ENCODE measurements at regions not wholly inside any gene's neighbourhood (a gene's known extent, or its start where the extent isn't known, plus 50 kb on each side); places are given as distances from the start of the nearest gene placed in this dataset.

DNA sequence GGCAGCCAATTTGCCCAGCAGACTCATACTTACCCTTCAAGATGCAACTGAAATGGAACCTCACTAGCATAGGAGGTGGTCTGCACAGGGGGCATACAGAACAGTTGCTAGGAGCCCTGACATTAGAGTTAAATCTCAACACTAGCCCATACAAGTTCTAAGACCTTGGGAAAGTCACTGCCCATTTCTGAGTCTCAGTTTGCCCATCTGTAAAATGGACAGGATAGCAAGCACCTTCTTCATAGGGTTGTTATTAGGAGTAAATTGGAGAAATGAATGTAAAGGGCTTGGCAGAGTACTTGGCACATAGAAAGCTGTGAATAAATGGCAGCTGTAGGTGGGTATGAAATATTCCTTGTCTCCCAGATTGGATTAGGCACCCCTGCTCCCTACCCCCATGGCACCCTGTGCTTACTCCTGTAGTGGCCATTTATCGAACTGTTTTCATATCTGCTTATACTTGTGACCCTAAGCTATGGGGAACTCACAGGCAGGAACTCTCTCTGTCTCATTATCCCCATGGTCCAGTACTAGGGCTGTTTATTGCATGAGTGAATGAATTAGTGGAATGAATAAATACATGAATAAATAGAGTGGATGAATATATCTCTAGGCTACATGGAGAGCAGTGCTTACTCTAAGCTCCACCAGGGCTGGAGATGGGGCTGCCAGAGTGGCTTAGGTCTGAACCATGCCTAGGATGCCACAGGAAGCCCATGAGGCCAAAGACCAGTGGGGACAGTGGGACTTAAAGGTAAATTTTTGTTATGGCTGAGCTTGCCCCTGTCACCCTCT is 152.6 kb downstream of the PLPP3 start:
- TF ChIP-seq, protein P1, sequence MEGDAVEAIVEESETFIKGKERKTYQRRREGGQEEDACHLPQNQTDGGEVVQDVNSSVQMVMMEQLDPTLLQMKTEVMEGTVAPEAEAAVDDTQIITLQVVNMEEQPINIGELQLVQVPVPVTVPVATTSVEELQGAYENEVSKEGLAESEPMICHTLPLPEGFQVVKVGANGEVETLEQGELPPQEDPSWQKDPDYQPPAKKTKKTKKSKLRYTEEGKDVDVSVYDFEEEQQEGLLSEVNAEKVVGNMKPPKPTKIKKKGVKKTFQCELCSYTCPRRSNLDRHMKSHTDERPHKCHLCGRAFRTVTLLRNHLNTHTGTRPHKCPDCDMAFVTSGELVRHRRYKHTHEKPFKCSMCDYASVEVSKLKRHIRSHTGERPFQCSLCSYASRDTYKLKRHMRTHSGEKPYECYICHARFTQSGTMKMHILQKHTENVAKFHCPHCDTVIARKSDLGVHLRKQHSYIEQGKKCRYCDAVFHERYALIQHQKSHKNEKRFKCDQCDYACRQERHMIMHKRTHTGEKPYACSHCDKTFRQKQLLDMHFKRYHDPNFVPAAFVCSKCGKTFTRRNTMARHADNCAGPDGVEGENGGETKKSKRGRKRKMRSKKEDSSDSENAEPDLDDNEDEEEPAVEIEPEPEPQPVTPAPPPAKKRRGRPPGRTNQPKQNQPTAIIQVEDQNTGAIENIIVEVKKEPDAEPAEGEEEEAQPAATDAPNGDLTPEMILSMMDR (conservative IDR thresholded peaks at IDR 0.05): no peak
- no peak overlapping the region for H3K27ac ChIP-seq

DNA sequence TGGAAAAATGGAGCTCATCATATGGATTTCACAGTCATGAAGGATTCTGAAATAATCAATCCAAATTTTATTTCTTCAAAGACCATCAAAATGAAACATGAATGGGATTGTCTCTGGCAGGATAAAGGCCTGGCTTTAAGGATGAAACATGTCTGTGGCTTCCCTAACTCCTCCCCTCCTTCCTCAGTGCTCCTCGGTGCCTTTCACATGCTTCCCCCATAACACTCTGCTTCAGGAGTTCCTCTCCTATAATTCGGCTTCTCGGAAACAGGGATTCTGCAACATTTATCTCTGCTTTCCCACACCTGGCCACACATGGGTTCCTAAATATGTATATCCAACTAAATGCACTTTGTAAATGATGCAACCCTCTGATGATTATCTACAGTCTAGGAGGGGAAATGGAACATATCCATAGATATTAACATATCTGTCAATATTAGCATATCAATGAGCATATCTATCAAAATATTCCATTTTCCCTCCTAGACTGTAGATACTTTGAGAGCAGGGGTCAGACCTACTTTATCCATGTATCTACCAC is 153.8 kb downstream of the PLPP3 start:
- no peak overlapping the region for H3K27ac ChIP-seq
- TF ChIP-seq, protein P1 (conservative IDR thresholded peaks at IDR 0.05): no peak

GRCh38 chr1:56424744-56425493 is 154.4 kb downstream of the PLPP3 start:
- no peak overlapping the region for H3K27ac ChIP-seq
- TF ChIP-seq, protein P1 (conservative IDR thresholded peaks at IDR 0.05): no peak

- no peak overlapping the region for H3K27ac ChIP-seq
Measured at GRCh38 chr1:56423716-56424115, 155.6 kb downstream of the PLPP3 start.

DNA sequence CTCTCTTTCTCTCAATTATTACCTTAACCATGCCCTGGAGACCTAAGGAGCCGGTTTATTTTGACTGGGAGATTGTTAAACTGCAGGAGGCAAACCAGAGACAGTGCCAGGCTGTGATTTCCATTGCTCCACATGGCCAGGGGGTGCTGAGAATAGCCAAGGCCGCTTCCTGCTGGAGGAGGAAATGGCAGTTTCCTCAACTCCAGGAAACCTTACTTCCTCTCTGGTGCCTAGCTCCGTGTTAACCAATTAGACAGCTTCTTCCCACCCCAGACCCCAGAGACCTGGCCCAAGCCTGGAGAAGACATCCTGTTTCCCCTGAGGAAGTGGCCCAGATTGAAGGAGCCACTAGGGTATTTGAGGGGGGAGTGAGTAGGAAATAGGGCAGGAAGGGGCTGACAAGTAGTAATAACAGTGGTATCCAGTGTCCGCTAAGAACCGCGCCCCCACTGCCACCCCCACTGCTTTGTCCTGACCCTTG is 161.2 kb downstream of the PLPP3 start:
- TF ChIP-seq, protein P1 (conservative IDR thresholded peaks at IDR 0.05): no peak
- no peak overlapping the region for H3K27ac ChIP-seq

More at GRCh38 chr1:56423716-56424115, 155.6 kb downstream of the PLPP3 start:
- TF ChIP-seq, protein P1 (conservative IDR thresholded peaks at IDR 0.05): no peak

DNA sequence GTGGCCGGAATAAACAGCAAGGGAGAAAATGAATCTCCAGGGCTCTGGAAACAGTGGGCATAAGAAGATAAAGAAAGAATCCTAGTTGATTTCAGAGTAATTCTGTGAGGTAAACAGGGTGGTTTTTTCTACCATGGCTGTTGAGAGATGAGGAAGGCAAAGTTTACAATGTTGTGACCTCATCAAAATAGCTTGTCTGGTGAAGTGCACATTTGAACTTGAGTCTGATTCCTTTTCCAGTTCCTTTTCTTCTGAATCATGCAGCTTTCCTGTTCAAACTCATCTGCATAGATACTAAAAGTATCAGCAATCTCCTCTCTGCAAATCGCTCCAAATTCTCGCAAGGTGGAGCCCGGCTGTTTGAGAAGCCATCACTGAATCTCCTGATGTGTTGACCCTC is 161.7 kb downstream of the PLPP3 start:
- no peak overlapping the region for H3K27ac ChIP-seq
- TF ChIP-seq, protein P1 (conservative IDR thresholded peaks at IDR 0.05): no peak

- TF ChIP-seq, protein P1 (conservative IDR thresholded peaks at IDR 0.05): no peak
- no peak overlapping the region for H3K27ac ChIP-seq
Measured at GRCh38 chr1:56416495-56416894, 162.9 kb downstream of the PLPP3 start.

Measured in VCaP (cell line).